HL-60 (cell line): ENCODE measurements at regions not wholly inside any gene's neighbourhood (a gene's known extent, or its start where the extent isn't known, plus 50 kb on each side); places are given as distances from the start of the nearest gene placed in this dataset.
"Not testable (repeated sequence)": the region's sequence is repeated elsewhere in the genome, so short reads cannot be mapped to it uniquely, and the experiment has no call there.

Source experiments
- POLR2AphosphoS5 ChIP-seq: IDR thresholded peaks from 2 replicates; pipeline ENCODE4 v1.6.1; 2012; ENCODE audit warnings: low read depth
- SPI1 ChIP-seq: IDR thresholded peaks from 2 replicates; pipeline ENCODE4 v1.6.1; 2012; ENCODE audit warnings: low read depth, mild to moderate bottlenecking, borderline replicate concordance
- TF ChIP-seq, protein P1 (sequence below): IDR thresholded peaks from one replicate; pipeline ENCODE4 v1.5.1; 2011; ENCODE audit warnings: low read length, control low read depth, inconsistent platforms; ENCODE audit not compliant: insufficient read depth

GRCh38 chr3:161681831-161682230 lies 185.2 kb downstream of the OTOL1 start:
- TF ChIP-seq, protein P1, sequence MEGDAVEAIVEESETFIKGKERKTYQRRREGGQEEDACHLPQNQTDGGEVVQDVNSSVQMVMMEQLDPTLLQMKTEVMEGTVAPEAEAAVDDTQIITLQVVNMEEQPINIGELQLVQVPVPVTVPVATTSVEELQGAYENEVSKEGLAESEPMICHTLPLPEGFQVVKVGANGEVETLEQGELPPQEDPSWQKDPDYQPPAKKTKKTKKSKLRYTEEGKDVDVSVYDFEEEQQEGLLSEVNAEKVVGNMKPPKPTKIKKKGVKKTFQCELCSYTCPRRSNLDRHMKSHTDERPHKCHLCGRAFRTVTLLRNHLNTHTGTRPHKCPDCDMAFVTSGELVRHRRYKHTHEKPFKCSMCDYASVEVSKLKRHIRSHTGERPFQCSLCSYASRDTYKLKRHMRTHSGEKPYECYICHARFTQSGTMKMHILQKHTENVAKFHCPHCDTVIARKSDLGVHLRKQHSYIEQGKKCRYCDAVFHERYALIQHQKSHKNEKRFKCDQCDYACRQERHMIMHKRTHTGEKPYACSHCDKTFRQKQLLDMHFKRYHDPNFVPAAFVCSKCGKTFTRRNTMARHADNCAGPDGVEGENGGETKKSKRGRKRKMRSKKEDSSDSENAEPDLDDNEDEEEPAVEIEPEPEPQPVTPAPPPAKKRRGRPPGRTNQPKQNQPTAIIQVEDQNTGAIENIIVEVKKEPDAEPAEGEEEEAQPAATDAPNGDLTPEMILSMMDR, result not testable (repeated sequence)
- TF ChIP-seq SPI1, POLR2AphosphoS5: not testable (repeated sequence)
